Colonic mucosa (tissue), 4 donors: ENCODE measurements at regions not wholly inside any gene's neighbourhood (a gene's known extent, or its start where the extent isn't known, plus 50 kb on each side); places are given as distances from the start of the nearest gene placed in this dataset.
A peak's percentile ranks its signal among the peaks of the same experiment; 100 is the strongest.

ENCODE experiments used
- DNase-seq: peaks from one replicate; pipeline ENCODE4 v3.0.0-alpha.2; 2020
- H3K27ac ChIP-seq: fragments of 200-600 bp; one replicate; pipeline ENCODE4 v1.8.0; 2021
- H3K27me3 ChIP-seq: fragments of 200-600 bp; one replicate; pipeline ENCODE4 v1.8.0; 2021
- H3K36me3 ChIP-seq: fragments of 200-600 bp; one replicate; pipeline ENCODE4 v1.8.0; 2021
- H3K4me1 ChIP-seq: fragments of 200-600 bp; one replicate; pipeline ENCODE4 v1.8.0; 2021; ENCODE audit warnings: mild to moderate bottlenecking
- H3K4me3 ChIP-seq: fragments of 200-600 bp; one replicate; pipeline ENCODE4 v1.8.0; 2021
- H3K9ac ChIP-seq, 2 donors: one replicate each; pipeline ENCODE4 v1.7.0; 2013; ENCODE audit warnings: control low read depth in 2 of 2, low read depth in 2 of 2, low read length in 2 of 2
- H3K9me3 ChIP-seq: fragments of 200-600 bp; one replicate; pipeline ENCODE4 v1.8.0; 2021
- intact Hi-C: fragments of 100-400 bp; cut with DNase I; formaldehyde crosslinking; loops from one replicate; pipeline ENCODE4 v1.14.1; 2022
- TF ChIP-seq, protein P1 (sequence below): fragments of 200-600 bp; IDR thresholded peaks from one replicate; pipeline ENCODE4 v1.8.0; 2022; ENCODE audit warnings: antibody characterized with exemption, mild to moderate bottlenecking
- donor health status: healthy.
- donor health status: DM: no; HTN: no; CAD: no.
- donor health status: DM: no; HTN: no; CAD: no.

DNA sequence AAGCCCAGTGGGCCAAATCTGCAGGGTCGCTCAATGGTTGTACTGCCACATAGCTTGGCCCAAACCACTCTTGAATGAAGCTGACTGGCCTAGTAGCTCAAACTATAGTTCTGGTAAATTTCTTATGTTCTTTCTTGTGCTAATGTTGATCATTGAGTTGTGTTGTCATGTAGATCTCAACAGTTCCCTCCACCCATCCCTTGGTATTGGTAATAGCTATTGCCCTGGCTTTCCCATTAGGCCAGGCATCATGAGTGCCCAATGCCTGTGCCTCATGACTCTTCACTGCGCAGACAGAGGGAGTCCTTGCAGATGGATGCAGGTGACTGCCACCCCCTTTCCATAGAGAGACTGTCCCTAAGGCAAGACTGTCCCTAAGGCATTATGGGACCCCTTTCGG, 988.4 kb downstream of the KCNMA1 start:
- TF ChIP-seq, protein P1, sequence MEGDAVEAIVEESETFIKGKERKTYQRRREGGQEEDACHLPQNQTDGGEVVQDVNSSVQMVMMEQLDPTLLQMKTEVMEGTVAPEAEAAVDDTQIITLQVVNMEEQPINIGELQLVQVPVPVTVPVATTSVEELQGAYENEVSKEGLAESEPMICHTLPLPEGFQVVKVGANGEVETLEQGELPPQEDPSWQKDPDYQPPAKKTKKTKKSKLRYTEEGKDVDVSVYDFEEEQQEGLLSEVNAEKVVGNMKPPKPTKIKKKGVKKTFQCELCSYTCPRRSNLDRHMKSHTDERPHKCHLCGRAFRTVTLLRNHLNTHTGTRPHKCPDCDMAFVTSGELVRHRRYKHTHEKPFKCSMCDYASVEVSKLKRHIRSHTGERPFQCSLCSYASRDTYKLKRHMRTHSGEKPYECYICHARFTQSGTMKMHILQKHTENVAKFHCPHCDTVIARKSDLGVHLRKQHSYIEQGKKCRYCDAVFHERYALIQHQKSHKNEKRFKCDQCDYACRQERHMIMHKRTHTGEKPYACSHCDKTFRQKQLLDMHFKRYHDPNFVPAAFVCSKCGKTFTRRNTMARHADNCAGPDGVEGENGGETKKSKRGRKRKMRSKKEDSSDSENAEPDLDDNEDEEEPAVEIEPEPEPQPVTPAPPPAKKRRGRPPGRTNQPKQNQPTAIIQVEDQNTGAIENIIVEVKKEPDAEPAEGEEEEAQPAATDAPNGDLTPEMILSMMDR, result no peak
- intact Hi-C loops, result no loop called here
- DNase-seq, result no peak
- no peaks in the 10 kb centered on the region for H3K36me3 ChIP-seq
- no peaks in the 10 kb centered on the region for H3K4me1 ChIP-seq
- H3K27me3 ChIP-seq, result no peaks in the 10 kb centered on the region
- no peak overlapping the region for H3K9ac ChIP-seq
- no peaks in the 10 kb centered on the region for H3K9me3 ChIP-seq
- H3K27ac ChIP-seq, result no peak overlapping the region
- H3K4me3 ChIP-seq, result no peak overlapping the region

DNA sequence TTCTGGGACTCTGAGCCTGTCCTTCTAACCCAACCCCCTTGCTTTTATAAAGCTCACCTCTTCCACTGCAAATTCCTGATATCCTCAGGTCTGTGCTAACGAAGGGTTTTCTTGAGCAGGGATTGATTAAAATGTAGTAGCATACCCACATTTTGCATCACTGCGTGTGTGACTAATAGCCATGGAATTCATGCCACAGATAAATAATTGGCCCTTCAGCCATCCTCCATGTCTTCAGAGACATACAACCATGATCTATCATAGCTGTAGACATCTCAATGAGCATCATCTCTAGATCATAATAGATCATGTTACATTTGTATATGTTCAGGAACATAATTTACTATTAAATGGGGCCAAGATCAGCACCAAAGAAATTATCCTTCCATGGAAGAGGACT, 990.3 kb downstream of the KCNMA1 start:
- Histone ChIP-seq H3K9ac (no peak overlapping the region), H3K27me3 (no peaks in the 10 kb centered on the region), H3K9me3 (no peaks in the 10 kb centered on the region), H3K4me1 (no peaks in the 10 kb centered on the region), H3K27ac (no peak overlapping the region), H3K4me3 (no peak overlapping the region), H3K36me3 (no peaks in the 10 kb centered on the region)
- intact Hi-C loops, result no loop called here
- TF ChIP-seq, protein P1, result no peak
- no peak for DNase-seq

DNA sequence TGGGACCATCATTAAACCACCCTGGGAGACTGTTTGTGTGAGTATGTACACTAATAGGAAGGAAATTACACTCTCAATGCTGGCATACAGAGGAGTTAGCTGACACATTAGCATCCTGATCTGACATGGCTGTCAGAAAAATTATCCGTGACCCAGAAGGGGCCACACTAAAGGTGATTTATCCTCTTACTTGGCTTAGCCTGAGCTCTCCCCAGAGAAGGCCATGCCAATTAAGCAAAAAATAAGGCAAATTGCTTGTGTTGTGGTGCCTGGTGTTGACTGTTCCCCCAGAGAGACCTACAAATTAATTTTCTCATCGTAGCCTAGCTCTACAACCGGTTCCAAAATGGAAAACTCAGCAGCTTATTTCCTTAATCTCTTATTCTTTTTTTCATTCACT, 992.3 kb downstream of the KCNMA1 start:
- intact Hi-C loops, result no loop called here
- TF ChIP-seq, protein P1, result no peak
- no peaks in the 10 kb centered on the region for H3K9me3 ChIP-seq
- no peaks in the 10 kb centered on the region for H3K36me3 ChIP-seq
- H3K27ac ChIP-seq, result no peak overlapping the region
- H3K9ac ChIP-seq, result no peak overlapping the region
- no peak for DNase-seq
- H3K4me1 ChIP-seq, result no peaks in the 10 kb centered on the region
- H3K4me3 ChIP-seq, result no peak overlapping the region
- H3K27me3 ChIP-seq, result no peaks in the 10 kb centered on the region

DNA sequence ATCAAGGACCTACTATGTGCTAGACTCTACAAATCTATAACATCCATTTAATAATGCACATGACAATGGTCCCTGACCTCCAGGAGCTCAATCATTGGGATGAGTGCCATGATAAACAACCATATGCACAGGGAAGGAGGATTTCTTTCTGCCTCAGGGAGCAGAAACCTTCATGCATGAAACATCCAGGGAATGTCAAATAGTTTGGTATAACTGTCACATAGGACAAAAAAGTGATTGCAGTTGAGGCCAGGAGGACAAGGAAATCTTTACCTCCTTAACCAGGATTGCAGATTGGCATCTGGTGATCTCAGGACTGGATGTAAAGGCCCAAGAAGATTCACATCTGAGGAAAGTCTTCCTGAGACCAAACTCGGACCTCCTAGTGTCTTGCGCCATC, 993.1 kb downstream of the KCNMA1 start:
- no peaks in the 10 kb centered on the region for H3K36me3 ChIP-seq
- no peaks in the 10 kb centered on the region for H3K4me1 ChIP-seq
- H3K9me3 ChIP-seq, result no peaks in the 10 kb centered on the region
- no peak overlapping the region for H3K27ac ChIP-seq
- H3K4me3 ChIP-seq, result no peak overlapping the region
- no peaks in the 10 kb centered on the region for H3K27me3 ChIP-seq
- no peak for DNase-seq
- TF ChIP-seq, protein P1, result no peak
- intact Hi-C loops, result no loop called here
- H3K9ac ChIP-seq, result no peak overlapping the region

DNA sequence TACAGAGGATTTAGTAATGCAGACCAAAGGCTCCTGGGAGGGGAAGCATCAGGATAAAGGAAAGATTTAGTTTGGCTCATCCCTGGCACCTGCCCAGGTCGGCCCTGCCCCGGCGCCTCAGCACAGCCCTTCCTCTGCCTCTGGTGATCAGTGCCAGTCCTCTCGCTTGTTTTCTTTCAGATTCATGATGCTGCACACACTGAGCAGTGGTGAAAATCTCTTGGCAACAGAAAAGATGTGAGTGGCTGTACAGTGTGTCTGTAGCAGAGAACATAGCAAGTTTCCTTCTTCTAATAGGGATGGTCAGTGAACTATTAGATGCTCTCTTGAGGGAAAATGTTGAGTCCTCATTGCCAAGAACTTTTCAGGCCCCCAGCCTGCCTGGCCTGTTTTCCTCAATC, 994.1 kb downstream of the KCNMA1 start:
- Histone ChIP-seq H3K9ac (no peak overlapping the region), H3K27ac (no peak overlapping the region), H3K27me3 (no peaks in the 10 kb centered on the region), H3K4me3 (no peak overlapping the region), H3K9me3 (no peaks in the 10 kb centered on the region), H3K4me1 (no peaks in the 10 kb centered on the region), H3K36me3 (no peaks in the 10 kb centered on the region)
- TF ChIP-seq, protein P1, result no peak
- intact Hi-C loops, result no loop called here
- peak; percentile 22 for DNase-seq

DNA sequence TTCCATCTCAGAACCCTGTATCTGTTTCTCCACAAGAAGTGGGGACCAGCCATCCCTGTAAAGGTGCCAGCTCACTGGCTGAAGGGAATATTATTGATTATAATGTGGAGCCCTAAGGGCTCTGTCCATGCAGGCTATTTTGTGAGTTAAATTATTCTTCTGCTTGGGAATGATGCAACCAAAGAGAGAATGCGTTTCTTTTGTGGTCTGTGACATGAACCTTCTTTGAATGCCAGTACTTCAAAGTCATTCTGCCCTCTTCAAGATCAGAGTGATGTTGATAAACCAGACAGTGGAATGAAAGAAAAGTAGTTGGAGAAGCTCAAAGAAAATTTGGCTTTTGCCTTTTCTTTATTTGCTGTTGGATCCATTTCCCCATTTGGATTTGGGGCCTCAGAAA, 995.2 kb downstream of the KCNMA1 start:
- no peaks in the 10 kb centered on the region for H3K36me3 ChIP-seq
- H3K4me1 ChIP-seq, result no peaks in the 10 kb centered on the region
- H3K4me3 ChIP-seq, result no peak overlapping the region
- DNase-seq, result no peak
- no peaks in the 10 kb centered on the region for H3K27me3 ChIP-seq
- H3K9me3 ChIP-seq, result no peaks in the 10 kb centered on the region
- H3K9ac ChIP-seq, result no peak overlapping the region
- TF ChIP-seq, protein P1, result no peak
- intact Hi-C loops, result no loop called here
- no peak overlapping the region for H3K27ac ChIP-seq
